GM12891 (cell line): ENCODE measurements at regions not wholly inside any gene's neighbourhood (a gene's known extent, or its start where the extent isn't known, plus 50 kb on each side); places are given as distances from the start of the nearest gene placed in this dataset.
"Not testable (repeated sequence)": the region's sequence is repeated elsewhere in the genome, so short reads cannot be mapped to it uniquely, and the experiment has no call there.

Experiments used
- DNase-seq: peaks from one replicate; pipeline ENCODE4 v3.0.0; 2011; ENCODE audit warnings: low spot score; ENCODE audit not compliant: insufficient read length
- FAIRE-seq: peaks from 2 replicates; lab custom pipeline; 2011; peaks lifted over from hg19 to GRCh38; lab: Jason Lieb, UNC
- PAX5 ChIP-seq: IDR thresholded peaks from 2 replicates; pipeline ENCODE4 v1.6.1; 2011; ENCODE audit warnings: low read length, moderate library complexity, mild to moderate bottlenecking; ENCODE audit not compliant: insufficient read depth, severe bottlenecking
- POLR2A ChIP-seq: IDR thresholded peaks from 2 replicates; pipeline ENCODE4 v1.6.1; 2011; ENCODE audit warnings: low read depth, low read length, control low read depth
- POLR2AphosphoS5 ChIP-seq: IDR thresholded peaks from 2 replicates; pipeline ENCODE4 v1.6.1; 2011; ENCODE audit warnings: low read depth, low read length, control low read depth
- POU2F2 ChIP-seq: IDR thresholded peaks from 2 replicates; pipeline ENCODE4 v1.6.1; 2011; ENCODE audit warnings: low read depth, mild to moderate bottlenecking, control low read depth, low read length, moderate library complexity
- SPI1 ChIP-seq: IDR thresholded peaks from 2 replicates; pipeline ENCODE4 v1.6.1; 2011; ENCODE audit warnings: low read depth, low read length, control low read depth
- TAF1 ChIP-seq: IDR thresholded peaks from 2 replicates; pipeline ENCODE4 v1.6.1; 2011; ENCODE audit warnings: low read depth, low read length, control low read depth

GRCh38 chr2:869894-870293 is 80.8 kb upstream of the SNTG2 start:
- TF ChIP-seq POLR2AphosphoS5, result no peak
- no peak for TF ChIP-seq TAF1
- TF ChIP-seq PAX5, result no peak
- no peak for TF ChIP-seq SPI1
- TF ChIP-seq POU2F2, result no peak
- TF ChIP-seq POLR2A, result no peak
- no peak for FAIRE-seq
- DNase-seq, result no peak

- TF ChIP-seq POU2F2, result no peak
- no peak for TF ChIP-seq PAX5
- no peak for TF ChIP-seq SPI1
- no peak for TF ChIP-seq TAF1
- no peak for TF ChIP-seq POLR2A
- no peak for TF ChIP-seq POLR2AphosphoS5
- FAIRE-seq (no peak), DNase-seq (no peak)
These were observed 81.2 kb upstream of the SNTG2 start for GRCh38 chr2:869357-869871.

- FAIRE-seq, DNase-seq: not testable (repeated sequence)
These were observed 81.8 kb upstream of the SNTG2 start for GRCh38 chr2:868857-869256.

- FAIRE-seq (no peak), DNase-seq (no peak)
- TF ChIP-seq SPI1, result no peak
- no peak for TF ChIP-seq POU2F2
- TF ChIP-seq PAX5, result no peak
- no peak for TF ChIP-seq TAF1
- TF ChIP-seq POLR2A, result no peak
- no peak for TF ChIP-seq POLR2AphosphoS5
These were observed 83.4 kb upstream of the SNTG2 start for GRCh38 chr2:867296-867695.

- FAIRE-seq (no peak), DNase-seq (no peak)
- TF ChIP-seq TAF1, result no peak
- TF ChIP-seq SPI1, result no peak
These were observed 83.8 kb upstream of the SNTG2 start for GRCh38 chr2:866887-867286.

GRCh38 chr2:866009-866680 is 84.5 kb upstream of the SNTG2 start:
- DNase-seq (no peak), FAIRE-seq (no peak)
- TF ChIP-seq POU2F2 (no peak), SPI1 (no peak), TAF1 (no peak), POLR2AphosphoS5 (no peak), PAX5 (no peak), POLR2A (no peak)

GRCh38 chr2:864501-865106 is 86.0 kb upstream of the SNTG2 start:
- FAIRE-seq (no peak), DNase-seq (no peak)
- TF ChIP-seq POLR2AphosphoS5, result no peak
- TF ChIP-seq POLR2A, result no peak
- no peak for TF ChIP-seq SPI1
- TF ChIP-seq POU2F2, result no peak
- TF ChIP-seq TAF1, result no peak
- no peak for TF ChIP-seq PAX5

- DNase-seq, result no peak
- no peak for FAIRE-seq
- no peak for TF ChIP-seq PAX5
- no peak for TF ChIP-seq POU2F2
- TF ChIP-seq POLR2AphosphoS5, result no peak
- TF ChIP-seq TAF1, result no peak
- no peak for TF ChIP-seq POLR2A
- TF ChIP-seq SPI1, result no peak
These were observed 86.8 kb upstream of the SNTG2 start for GRCh38 chr2:863732-864450.

GRCh38 chr2:862731-863466 is 87.8 kb upstream of the SNTG2 start:
- TF ChIP-seq TAF1 (no peak), SPI1 (no peak), POLR2AphosphoS5 (no peak), POU2F2 (no peak), POLR2A (no peak), PAX5 (no peak)
- no peak for DNase-seq
- no peak for FAIRE-seq

- no peak for DNase-seq
- TF ChIP-seq POLR2A (no peak), PAX5 (no peak), SPI1 (no peak), POU2F2 (no peak), TAF1 (no peak), POLR2AphosphoS5 (no peak)
- no peak for FAIRE-seq
These were observed 88.3 kb upstream of the SNTG2 start for GRCh38 chr2:862355-862687.
